Kidney epithelial cell (primary cell): ENCODE measurements at regions not wholly inside any gene's neighbourhood (a gene's known extent, or its start where the extent isn't known, plus 50 kb on each side); places are given as distances from the start of the nearest gene placed in this dataset.
"Not testable (repeated sequence)": the region's sequence is repeated elsewhere in the genome, so short reads cannot be mapped to it uniquely, and the experiment has no call there.

Experiments used
- DNase-seq: peaks from one replicate; pipeline ENCODE4 v3.0.0-alpha.2; 2010; ENCODE audit warnings: low read depth
- H3K27me3 ChIP-seq: 2 replicates; pipeline ENCODE4 v1.6.0; 2011; ENCODE audit warnings: low read length; ENCODE audit not compliant: control insufficient read depth, insufficient read depth
- H3K36me3 ChIP-seq: 2 replicates; pipeline ENCODE4 v1.5.1; 2011; ENCODE audit warnings: low read length; ENCODE audit not compliant: control insufficient read depth, insufficient read depth
- H3K4me3 ChIP-seq: 2 replicates; pipeline ENCODE4 v1.5.1; 2011; ENCODE audit warnings: low read depth, mild to moderate bottlenecking, control low read depth, low read length
- CTCF ChIP-seq: IDR thresholded peaks from 2 replicates; pipeline ENCODE4 v1.5.1; 2011; ENCODE audit warnings: mild to moderate bottlenecking, moderate library complexity, low read length, control low read depth, inconsistent platforms; ENCODE audit not compliant: insufficient read depth, poor library complexity, severe bottlenecking

GRCh38 chr13:86309881-86310280 is 510.7 kb upstream of the SLITRK6 start:
- Histone ChIP-seq H3K4me3 (no peak overlapping the region), H3K27me3 (no peaks in the 10 kb centered on the region), H3K36me3 (no peaks in the 10 kb centered on the region)
- DNase-seq, result no peak
- TF ChIP-seq CTCF, result no peak

- H3K4me3 ChIP-seq, result no peak overlapping the region
- no peak for DNase-seq
- no peaks in the 10 kb centered on the region for H3K36me3 ChIP-seq
- no peak for TF ChIP-seq CTCF
- H3K27me3 ChIP-seq, result no peaks in the 10 kb centered on the region
These were observed 514.2 kb upstream of the SLITRK6 start for GRCh38 chr13:86313421-86313820.

DNA sequence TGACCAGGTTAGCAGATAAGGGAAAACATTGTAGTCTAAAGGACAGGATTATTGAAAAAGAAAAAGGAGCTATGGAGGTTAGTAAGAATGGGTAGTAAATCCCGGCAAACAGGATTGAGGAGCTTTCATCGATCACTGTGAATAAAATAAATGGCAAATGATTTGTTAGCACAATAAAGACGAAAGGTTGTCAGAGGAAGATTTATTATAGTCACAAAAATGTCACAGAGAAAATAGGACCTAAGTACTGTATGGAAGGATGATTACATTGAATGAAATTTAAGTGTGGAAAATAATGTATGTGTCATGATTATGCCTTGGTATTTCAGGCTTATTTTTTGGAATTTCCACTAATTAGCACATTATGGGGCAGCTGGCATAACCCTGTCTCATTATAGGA is 519.2 kb upstream of the SLITRK6 start:
- TF ChIP-seq CTCF, result no peak
- no peaks in the 10 kb centered on the region for H3K36me3 ChIP-seq
- H3K4me3 ChIP-seq, result no peak overlapping the region
- DNase-seq, result no peak
- no peaks in the 10 kb centered on the region for H3K27me3 ChIP-seq

- DNase-seq, result peak; percentile 1
- no peak for TF ChIP-seq CTCF
- Histone ChIP-seq H3K36me3 (no peaks in the 10 kb centered on the region), H3K4me3 (no peak overlapping the region), H3K27me3 (no peaks in the 10 kb centered on the region)
These were observed 525.0 kb upstream of the SLITRK6 start for GRCh38 chr13:86324191-86324590.

DNA sequence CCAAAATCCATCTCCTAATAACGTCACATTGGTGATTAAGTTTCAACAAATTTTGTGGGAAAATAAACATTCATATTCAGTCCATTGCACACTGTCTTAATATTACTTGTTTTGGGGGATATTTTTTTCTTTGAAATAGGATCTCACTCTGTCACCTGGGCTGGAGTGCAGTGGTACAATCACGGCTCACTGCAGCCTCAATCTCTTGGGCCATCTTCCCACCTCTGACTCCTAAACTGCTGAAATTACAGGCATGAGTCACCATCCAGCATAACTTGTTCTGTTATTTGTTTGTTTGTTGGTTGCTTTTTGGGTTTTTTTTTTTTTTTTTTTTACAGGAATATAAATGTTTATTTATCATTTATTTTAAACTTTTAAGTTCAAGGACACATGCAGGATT is 556.1 kb upstream of the SLITRK6 start:
- no peaks in the 10 kb centered on the region for H3K27me3 ChIP-seq
- no peak for DNase-seq
- no peak overlapping the region for H3K4me3 ChIP-seq
- H3K36me3 ChIP-seq, result no peaks in the 10 kb centered on the region
- TF ChIP-seq CTCF, result no peak

- DNase-seq, result no peak
- no peak overlapping the region for H3K4me3 ChIP-seq
- no peaks in the 10 kb centered on the region for H3K27me3 ChIP-seq
- no peaks in the 10 kb centered on the region for H3K36me3 ChIP-seq
- TF ChIP-seq CTCF, result no peak
These were observed 557.9 kb upstream of the SLITRK6 start for GRCh38 chr13:86357106-86357505.

GRCh38 chr13:86363749-86364148 is 564.5 kb upstream of the SLITRK6 start:
- DNase-seq, H3K27me3 ChIP-seq, H3K4me3 ChIP-seq: not testable (repeated sequence)

More at GRCh38 chr13:86363749-86364148, 564.5 kb upstream of the SLITRK6 start:
- not testable (repeated sequence) for H3K36me3 ChIP-seq
